ENCODE measurements at regions not wholly inside any gene's neighbourhood (a gene's known extent, or its start where the extent isn't known, plus 50 kb on each side); places are given as distances from the start of the nearest gene placed in this dataset.

DNA sequence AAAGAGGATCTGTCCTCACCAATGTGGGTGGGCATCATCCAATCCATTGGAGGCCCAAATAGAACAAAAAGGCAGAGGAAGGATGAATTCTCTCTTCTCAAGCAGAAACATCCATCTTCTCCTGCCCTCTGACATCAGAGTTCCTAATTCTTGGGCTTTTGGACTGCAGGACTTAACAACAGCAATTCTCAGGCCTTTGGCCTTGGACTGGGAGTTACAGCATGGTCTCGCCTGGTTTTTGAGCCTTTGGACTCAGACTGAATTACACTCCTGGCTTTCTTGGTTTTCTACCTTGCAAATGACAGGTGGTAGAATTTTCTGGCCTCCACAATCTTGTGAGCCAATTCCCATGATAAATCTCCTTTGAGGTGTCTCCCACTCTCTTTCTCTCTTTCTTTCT lies 60.5 kb upstream of the CD180 start:
- no peak for TF ChIP-seq POLR2A (IDR thresholded peaks at IDR 0.05)
- TF ChIP-seq, protein P1, sequence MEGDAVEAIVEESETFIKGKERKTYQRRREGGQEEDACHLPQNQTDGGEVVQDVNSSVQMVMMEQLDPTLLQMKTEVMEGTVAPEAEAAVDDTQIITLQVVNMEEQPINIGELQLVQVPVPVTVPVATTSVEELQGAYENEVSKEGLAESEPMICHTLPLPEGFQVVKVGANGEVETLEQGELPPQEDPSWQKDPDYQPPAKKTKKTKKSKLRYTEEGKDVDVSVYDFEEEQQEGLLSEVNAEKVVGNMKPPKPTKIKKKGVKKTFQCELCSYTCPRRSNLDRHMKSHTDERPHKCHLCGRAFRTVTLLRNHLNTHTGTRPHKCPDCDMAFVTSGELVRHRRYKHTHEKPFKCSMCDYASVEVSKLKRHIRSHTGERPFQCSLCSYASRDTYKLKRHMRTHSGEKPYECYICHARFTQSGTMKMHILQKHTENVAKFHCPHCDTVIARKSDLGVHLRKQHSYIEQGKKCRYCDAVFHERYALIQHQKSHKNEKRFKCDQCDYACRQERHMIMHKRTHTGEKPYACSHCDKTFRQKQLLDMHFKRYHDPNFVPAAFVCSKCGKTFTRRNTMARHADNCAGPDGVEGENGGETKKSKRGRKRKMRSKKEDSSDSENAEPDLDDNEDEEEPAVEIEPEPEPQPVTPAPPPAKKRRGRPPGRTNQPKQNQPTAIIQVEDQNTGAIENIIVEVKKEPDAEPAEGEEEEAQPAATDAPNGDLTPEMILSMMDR (IDR thresholded peaks at IDR 0.05) = no peak

Data from uterus (tissue), 2 donors.